ENCODE measurements at regions not wholly inside any gene's neighbourhood (a gene's known extent, or its start where the extent isn't known, plus 50 kb on each side); places are given as distances from the start of the nearest gene placed in this dataset.

- TF ChIP-seq CTCF (IDR thresholded peaks at IDR 0.05) (no peak), ZNF263 (CRISPR knock-in tag; IDR thresholded peaks at IDR 0.05; ENCODE audit: low read depth) (no peak)
Observed at GRCh38 chr19:29321116-29321515, 108.2 kb upstream of the UQCRFS1 start.

Data from WTC11 (cell line).